Epithelial cell of esophagus (primary cell): ENCODE measurements at regions not wholly inside any gene's neighbourhood (a gene's known extent, or its start where the extent isn't known, plus 50 kb on each side); places are given as distances from the start of the nearest gene placed in this dataset.

Source experiments
- DNase-seq: peaks from one replicate; pipeline ENCODE4 v3.0.0; 2010; ENCODE audit warnings: low read depth
- H3K4me3 ChIP-seq: 2 replicates; pipeline ENCODE4 v1.5.1; 2011; ENCODE audit warnings: mild to moderate bottlenecking, low read length, control low read depth
- TF ChIP-seq, protein P1 (sequence below): IDR thresholded peaks from 2 replicates; pipeline ENCODE4 v1.5.1; 2011; ENCODE audit warnings: low read depth, mild to moderate bottlenecking, low read length, control low read depth, inconsistent platforms; ENCODE audit not compliant: insufficient read depth; ENCODE audit errors: missing control alignments

- no peak overlapping the region for H3K4me3 ChIP-seq
- TF ChIP-seq, protein P1, sequence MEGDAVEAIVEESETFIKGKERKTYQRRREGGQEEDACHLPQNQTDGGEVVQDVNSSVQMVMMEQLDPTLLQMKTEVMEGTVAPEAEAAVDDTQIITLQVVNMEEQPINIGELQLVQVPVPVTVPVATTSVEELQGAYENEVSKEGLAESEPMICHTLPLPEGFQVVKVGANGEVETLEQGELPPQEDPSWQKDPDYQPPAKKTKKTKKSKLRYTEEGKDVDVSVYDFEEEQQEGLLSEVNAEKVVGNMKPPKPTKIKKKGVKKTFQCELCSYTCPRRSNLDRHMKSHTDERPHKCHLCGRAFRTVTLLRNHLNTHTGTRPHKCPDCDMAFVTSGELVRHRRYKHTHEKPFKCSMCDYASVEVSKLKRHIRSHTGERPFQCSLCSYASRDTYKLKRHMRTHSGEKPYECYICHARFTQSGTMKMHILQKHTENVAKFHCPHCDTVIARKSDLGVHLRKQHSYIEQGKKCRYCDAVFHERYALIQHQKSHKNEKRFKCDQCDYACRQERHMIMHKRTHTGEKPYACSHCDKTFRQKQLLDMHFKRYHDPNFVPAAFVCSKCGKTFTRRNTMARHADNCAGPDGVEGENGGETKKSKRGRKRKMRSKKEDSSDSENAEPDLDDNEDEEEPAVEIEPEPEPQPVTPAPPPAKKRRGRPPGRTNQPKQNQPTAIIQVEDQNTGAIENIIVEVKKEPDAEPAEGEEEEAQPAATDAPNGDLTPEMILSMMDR: no peak
- DNase-seq: peak; percentile 23
Measured at GRCh38 chr1:58119971-58120370, 426.6 kb downstream of the OMA1 start.

GRCh38 chr1:58116284-58116683, 430.2 kb downstream of the OMA1 start:
- no peak overlapping the region for H3K4me3 ChIP-seq
- TF ChIP-seq, protein P1: no peak
- DNase-seq: peak; percentile 29

GRCh38 chr1:58109646-58110200, 436.8 kb downstream of the OMA1 start:
- H3K4me3 ChIP-seq: no peak overlapping the region
- TF ChIP-seq, protein P1: no peak
- DNase-seq: no peak

- H3K4me3 ChIP-seq: no peak overlapping the region
- TF ChIP-seq, protein P1: no peak
- DNase-seq: no peak
Measured at GRCh38 chr1:58108783-58109182, 437.7 kb downstream of the OMA1 start.

DNA sequence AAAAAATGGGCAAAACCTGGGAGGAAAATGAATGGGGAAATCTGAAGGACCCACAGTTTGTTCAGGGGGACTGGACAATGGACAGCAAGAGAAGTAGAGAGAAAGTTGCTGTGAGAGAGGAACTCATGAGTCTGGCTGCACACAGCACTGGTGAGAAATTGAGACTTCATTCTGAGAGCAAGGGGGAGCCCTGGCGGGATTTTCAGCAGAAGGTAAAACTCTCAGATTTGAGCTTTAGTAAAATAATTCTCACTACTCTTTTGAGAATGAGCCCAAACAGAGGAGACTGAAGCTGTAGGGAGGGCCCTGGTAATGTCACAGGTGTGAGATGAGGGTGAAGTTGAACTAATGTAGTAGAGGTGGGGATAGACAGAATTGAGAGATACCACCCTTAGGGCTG, 438.6 kb downstream of the OMA1 start:
- TF ChIP-seq, protein P1: no peak
- no peak overlapping the region for H3K4me3 ChIP-seq
- no peak for DNase-seq

GRCh38 chr1:58104960-58105359, 441.6 kb downstream of the OMA1 start:
- TF ChIP-seq, protein P1: no peak
- no peak overlapping the region for H3K4me3 ChIP-seq
- no peak for DNase-seq

- TF ChIP-seq, protein P1: no peak
- H3K4me3 ChIP-seq: no peak overlapping the region
- DNase-seq: no peak
Measured at GRCh38 chr1:58096714-58097113, 449.8 kb downstream of the OMA1 start.
